NCI-H1105 treated with DMSO at 0.1 percent for 48 hours (cell line): ENCODE measurements at regions not wholly inside any gene's neighbourhood (a gene's known extent, or its start where the extent isn't known, plus 50 kb on each side); places are given as distances from the start of the nearest gene placed in this dataset.

Source experiments
- DNase-seq: peaks from one replicate; lab custom pipeline; 2025; lab: John Stamatoyannopoulos, UW

DNA sequence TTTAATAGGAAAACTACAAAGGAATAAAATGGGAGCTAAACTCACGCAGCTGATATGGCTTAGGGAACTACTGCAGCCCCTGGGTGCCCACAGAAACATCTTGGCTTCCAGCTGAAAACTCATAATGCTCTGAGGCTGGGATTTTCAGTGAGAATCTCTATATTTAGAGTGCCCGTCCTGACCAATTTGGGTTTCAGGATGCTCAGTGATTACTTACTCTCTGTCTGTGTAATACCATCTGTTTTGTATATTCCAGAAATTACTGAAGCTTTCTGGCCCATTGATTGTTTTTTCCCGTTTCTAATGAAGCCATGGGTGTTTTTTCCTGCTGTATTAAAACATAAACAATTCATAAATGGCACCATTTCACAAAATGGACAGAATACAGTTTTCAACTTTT is 50.6 kb upstream of the ZNF385D start:
- DNase-seq: no peak

DNA sequence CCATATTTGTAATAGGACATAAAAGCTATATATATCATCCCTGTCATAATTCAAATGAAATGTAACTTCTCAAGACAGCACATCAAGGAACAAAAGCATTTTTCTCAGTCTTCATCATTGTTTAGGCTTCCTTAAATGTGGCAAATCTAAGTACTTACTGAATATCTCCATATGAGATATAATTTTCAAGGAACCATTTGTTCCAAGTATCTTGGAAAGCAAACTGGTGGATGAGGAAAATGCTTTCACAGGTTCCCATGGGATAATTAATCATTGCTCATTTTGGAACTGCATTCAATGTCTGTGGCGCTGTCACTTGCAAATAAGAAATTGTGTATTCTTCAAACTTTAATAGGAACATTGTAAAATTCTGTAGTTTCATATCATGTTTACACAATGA is 52.6 kb upstream of the ZNF385D start:
- no peak for DNase-seq

DNA sequence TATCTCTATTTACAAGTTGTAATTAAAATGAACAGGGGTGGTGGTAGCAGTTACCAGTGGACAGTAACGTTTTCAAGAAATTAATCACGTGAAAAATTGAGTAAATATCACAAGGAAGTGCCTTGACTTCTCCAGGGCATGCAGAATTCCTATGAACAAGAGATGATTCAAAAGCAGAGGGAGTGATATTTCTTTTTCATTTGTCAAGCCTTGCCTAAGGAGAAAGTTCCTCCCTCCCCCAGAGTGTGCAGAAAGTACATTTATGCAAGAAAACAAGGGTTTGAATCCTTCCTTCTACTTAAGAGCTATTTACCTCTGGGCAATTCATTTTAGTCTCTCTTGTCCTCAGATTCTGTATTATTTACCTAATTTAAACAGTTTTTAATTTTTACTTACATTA is 53.3 kb upstream of the ZNF385D start:
- DNase-seq: no peak

GRCh38 chr3:21806733-21807132 is 55.7 kb upstream of the ZNF385D start:
- DNase-seq: no peak

GRCh38 chr3:21825684-21826083 is 74.7 kb upstream of the ZNF385D start:
- DNase-seq: no peak

DNA sequence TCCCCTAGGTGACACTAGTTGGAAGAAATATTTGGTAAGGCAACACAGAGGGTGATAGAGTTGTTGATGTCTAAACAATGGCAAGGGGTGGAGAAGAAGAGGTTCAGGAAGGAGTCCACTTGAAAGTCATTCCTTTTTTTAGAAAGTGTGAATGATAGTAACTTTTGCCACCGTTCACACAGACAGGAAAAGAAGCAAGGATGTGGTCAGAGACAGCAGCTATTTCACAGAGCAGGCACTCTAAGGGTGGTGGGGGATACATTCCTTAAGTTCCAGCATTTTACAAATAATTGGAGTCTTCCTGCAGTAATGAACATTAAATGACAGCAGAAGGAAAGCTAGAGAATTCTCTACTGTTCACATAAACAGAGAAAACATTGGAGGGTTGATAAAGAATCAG is 75.4 kb upstream of the ZNF385D start:
- DNase-seq: no peak

DNA sequence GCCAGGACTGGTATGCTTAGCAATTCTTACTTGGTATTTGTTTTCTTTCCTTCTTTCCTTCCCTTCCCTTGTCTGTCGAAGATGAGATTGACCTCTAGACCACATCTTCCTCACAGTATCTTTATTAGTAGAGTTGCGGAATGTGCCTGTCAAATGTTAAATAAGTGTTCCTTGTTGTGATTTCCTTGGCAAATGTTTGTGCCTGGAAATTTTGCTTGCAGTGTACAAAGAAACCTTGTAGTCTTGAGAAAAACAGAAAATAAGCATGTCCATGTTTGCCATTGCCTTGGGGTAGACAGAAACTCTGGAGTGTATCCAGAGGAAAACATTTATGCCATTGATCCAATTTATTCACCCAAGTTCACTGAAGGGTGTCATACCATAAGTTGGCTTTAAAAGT is 79.5 kb upstream of the ZNF385D start:
- DNase-seq: no peak

DNA sequence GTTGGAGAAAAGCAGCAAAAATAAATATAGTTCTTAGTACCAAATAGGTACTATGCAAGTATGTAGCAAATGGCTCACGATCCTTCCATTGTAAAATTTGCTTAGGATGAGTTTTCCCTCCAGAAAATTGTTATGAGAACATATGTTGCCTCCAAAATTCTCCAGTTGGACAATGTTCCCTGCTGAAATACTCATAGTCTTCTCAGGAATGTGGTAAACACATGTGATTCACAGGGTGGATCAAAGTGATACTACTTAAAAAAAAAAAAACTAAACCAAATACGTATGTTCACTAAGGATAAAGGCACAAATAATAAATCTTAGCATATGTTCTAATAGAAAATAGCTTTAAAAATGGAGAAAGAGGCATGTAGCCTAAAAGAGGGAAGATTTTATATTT is 84.3 kb upstream of the ZNF385D start:
- DNase-seq: no peak

DNA sequence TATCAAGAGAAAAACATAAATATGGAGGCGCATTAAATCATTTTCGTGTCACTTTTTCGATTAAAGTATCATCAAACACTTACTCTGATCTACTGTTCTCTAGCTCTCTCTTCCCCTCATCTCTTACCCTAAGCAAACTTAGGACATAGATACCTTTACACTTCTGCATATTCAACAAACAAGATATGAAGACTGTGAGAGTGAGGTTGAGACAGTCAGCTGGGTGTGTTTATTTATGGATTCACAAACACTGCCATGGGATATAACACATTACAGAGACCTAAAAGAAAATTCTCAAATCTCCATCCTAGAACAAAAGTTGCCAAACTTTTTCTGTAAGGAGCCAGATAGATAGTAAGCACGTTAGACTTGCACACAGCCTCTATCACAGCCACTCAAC is 85.2 kb upstream of the ZNF385D start:
- DNase-seq: no peak

GRCh38 chr3:21839176-21839575 is 88.2 kb upstream of the ZNF385D start:
- no peak for DNase-seq

GRCh38 chr3:21839592-21839991 is 88.6 kb upstream of the ZNF385D start:
- no peak for DNase-seq

DNA sequence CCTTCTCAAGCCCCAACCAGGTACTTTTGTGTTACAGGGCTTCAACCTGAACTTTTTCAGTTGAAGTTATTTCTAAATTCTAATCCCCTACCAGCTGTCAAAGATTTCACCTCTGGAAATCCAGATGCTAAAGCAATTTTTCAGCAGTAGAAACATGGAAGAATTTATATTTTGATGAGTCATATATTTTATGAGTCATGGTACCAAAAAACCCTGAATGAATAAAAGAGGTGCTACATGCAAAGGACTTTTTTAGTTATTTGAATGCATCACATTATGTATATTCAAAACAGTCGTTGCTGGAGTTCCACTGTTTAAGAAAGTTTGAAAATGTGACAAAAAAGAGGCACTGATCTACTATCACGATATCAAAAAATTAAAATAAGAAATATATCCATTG is 96.0 kb upstream of the ZNF385D start:
- DNase-seq: no peak

DNA sequence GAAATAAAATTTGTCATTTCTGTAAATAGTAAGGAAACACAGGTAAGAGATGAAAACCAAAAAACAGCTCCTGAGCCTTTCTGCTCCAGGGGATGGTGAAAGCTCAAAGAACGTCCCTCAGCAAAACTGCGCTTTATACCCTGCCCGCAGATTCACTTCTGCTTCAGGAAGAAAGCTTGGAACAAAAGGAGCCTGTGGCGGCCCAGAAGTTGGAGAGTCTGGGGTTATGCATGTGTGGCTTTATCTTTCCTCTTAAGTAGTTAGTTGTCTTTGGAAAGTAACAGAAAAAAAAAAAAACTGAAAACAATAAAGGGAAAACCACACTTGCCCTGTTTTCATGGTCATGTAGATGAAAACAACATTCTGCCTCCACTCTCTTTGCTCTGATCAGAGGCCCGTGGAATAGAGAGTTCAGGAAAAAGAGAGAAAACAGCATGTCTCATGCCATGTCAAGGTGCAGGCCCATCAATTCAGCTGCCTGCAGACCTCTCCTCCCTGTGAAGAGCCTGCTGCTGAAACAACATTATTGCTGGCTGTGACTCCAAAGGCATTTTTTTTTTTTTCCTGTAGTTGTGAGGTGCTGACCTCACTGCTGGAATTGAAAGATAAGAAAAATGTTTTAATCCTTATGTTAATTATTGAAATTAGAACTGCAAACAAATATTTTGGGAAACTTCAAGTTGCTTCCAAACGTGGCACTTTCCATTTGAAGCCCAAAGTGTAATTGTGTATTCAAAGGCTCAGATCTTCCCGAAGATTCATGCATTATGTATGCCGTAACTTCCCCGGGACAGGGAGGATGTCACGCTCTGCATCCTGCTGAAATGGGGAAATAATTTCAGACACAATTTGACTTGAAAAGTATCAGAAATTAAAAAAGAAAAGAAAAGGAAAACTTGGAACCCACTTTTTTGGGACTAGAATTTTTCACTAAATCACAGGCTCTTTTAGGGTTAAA is 108.4 kb upstream of the ZNF385D start:
- DNase-seq: no peak

- DNase-seq: no peak
Observed at GRCh38 chr3:21860082-21860475, 109.1 kb upstream of the ZNF385D start.

GRCh38 chr3:21860657-21861056 is 109.6 kb upstream of the ZNF385D start:
- no peak for DNase-seq

DNA sequence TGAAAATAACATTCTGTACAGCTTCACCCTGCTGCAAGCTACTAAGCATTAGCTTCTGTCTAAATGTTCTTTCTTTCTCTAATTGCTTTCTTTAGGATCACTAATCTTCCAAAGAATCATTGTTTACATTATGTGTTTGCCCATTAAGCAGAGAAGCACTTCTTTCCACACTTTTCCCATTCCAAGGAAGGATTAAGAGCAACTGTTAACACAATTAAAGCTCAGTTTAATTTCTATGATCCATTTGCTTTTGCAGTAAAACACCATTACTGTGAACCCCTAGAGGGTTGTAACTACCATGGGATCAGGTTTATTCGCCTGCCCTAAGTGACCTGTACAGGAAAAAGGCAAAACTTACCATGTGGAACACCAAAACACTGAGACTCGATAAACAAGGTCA is 125.8 kb upstream of the ZNF385D start:
- DNase-seq: no peak

DNA sequence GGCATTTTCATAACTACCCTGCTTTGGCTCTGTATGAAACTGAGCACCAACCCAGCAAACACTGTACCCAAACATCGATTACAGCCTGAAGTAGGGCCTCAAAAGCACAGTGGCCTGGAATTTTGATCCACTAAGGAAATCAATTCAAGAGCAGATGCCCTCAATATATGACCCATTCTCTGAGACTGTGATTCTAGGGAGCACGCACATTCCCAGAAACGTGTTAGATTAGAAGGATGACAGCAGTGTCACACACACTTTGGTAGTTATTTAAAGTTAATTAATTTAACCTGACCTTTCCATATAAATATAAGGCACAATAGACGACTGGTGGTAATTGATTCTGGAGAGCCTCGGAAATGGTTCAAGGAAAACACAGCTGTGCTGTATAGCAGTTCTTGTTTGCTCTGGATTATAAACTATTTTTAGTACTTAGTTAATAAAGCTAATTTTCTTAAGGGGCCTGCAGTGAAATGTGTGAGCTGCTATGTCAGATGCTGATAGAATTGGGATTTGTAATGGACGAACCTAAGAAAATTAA is 126.3 kb upstream of the ZNF385D start:
- no peak for DNase-seq

GRCh38 chr3:21879184-21879886 is 128.3 kb upstream of the ZNF385D start:
- DNase-seq: no peak

GRCh38 chr3:21888656-21889055 is 137.6 kb upstream of the ZNF385D start:
- DNase-seq: no peak

GRCh38 chr3:21889166-21889565 is 138.2 kb upstream of the ZNF385D start:
- no peak for DNase-seq

DNA sequence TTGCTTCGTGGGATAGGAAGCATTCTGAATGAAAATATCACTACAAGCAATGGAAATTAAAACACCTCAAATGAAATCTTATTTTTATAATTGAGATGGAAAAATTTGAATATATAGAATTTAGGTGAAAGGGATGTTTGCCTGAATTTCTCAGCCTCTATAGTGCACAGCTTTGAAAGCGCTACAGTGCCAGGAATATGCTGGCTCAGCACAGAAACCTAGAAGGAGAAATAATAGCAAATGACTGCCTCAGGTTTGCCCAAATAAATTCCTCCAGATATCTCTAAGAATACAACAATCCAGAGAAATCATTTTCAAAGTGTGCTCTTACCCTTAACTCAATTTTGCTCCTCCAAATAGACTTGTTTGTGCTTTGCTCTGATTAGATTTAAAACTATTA is 141.1 kb upstream of the ZNF385D start:
- DNase-seq: no peak

DNA sequence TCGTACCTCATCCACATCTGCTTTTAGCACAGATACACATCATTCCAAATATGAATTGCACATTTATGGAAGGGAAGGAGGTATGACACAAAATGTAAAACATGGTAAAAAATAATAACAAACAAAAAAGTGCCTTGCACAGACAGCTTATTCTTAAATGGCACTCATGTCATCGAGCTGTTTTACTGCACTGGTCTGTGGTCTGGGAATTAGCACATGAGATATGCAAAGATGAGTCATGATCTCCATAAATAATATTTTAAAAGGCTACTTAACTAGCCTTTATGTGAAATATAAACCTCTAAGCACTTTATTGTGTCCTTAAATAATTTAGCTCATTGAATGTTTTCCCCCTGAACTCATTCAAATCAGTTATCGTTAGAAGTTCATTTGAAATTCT is 142.2 kb upstream of the ZNF385D start:
- no peak for DNase-seq
